Caco-2 (cell line): ENCODE measurements at regions not wholly inside any gene's neighbourhood (a gene's known extent, or its start where the extent isn't known, plus 50 kb on each side); places are given as distances from the start of the nearest gene placed in this dataset.

Experiments
- BruUV-seq: library from RNA; stranded (reverse); fragments of 400-500 nt; replicated peaks from 2 replicates; lab custom pipeline; 2021; lab: Mats Ljungman, UMichigan
- CTCF ChIA-PET: fragments of 300-600 bp; sonication (Branson Sonifier 250); formaldehyde crosslinking; loops from one replicate; lab custom pipeline; 2022; ENCODE audit warnings: antibody characterized with exemption; lab: Charles Lee
- POLR2A ChIA-PET: fragments of 300-600 bp; sonication (Branson Sonifier 250); formaldehyde crosslinking; loops from one replicate; lab custom pipeline; 2022; ENCODE audit warnings: antibody characterized with exemption; lab: Charles Lee
- DNase-seq, 2 experiments: peaks; one replicate each; pipeline versions ENCODE4 v3.0.0 to v3.0.0-alpha.2; 2020 to 2022
- H3K27me3 ChIP-seq: replicated peaks from 2 replicates; pipeline ENCODE4 v1.6.0; 2011; ENCODE audit warnings: low read length; ENCODE audit not compliant: control insufficient read depth, insufficient read depth
- H3K36me3 ChIP-seq: 2 replicates; pipeline ENCODE4 v1.5.1; 2011; ENCODE audit warnings: low read length; ENCODE audit not compliant: control insufficient read depth, insufficient read depth
- H3K4me1 ChIP-seq: fragments of 250-450 bp; sonication (Bioruptor Pico); 2 replicates; pipeline ENCODE4 v1.5.1; 2020; ENCODE audit warnings: mild to moderate bottlenecking
- H3K4me3 ChIP-seq: 2 replicates; pipeline ENCODE4 v1.5.1; 2011; ENCODE audit warnings: low read depth, mild to moderate bottlenecking, control low read depth, low read length
- H3K9me3 ChIP-seq: fragments of 250-450 bp; sonication (Bioruptor Pico); 2 replicates; pipeline ENCODE4 v1.5.1; 2020; ENCODE audit warnings: mild to moderate bottlenecking, moderate library complexity
- H3K27ac Mint-ChIP-seq: one replicate; pipeline ENCODE4 v1.8.0; 2022; ENCODE audit warnings: mixed read lengths; ENCODE audit not compliant: unreplicated experiment
- H3K27me3 Mint-ChIP-seq: one replicate; pipeline ENCODE4 v1.8.0; 2022; ENCODE audit warnings: mixed read lengths; ENCODE audit not compliant: insufficient read depth, unreplicated experiment
- H3K36me3 Mint-ChIP-seq: one replicate; pipeline ENCODE4 v1.8.0; 2022; ENCODE audit warnings: mild to moderate bottlenecking, mixed read lengths; ENCODE audit not compliant: insufficient read depth, unreplicated experiment
- H3K4me1 Mint-ChIP-seq: one replicate; pipeline ENCODE4 v1.8.0; 2022; ENCODE audit warnings: low read depth, mixed read lengths; ENCODE audit not compliant: unreplicated experiment
- H3K4me3 Mint-ChIP-seq: one replicate; pipeline ENCODE4 v1.8.0; 2022; ENCODE audit warnings: mild to moderate bottlenecking, moderate library complexity, mixed read lengths; ENCODE audit not compliant: unreplicated experiment
- H3K9me3 Mint-ChIP-seq: one replicate; pipeline ENCODE4 v1.8.0; 2022; ENCODE audit warnings: mixed read lengths; ENCODE audit not compliant: unreplicated experiment
- CTCF ChIP-seq, 2 experiments: fragments of 200-600 bp in 1 of 2; IDR thresholded peaks; 1 replicate in 1 of 2; 2 replicates in 1 of 2; pipeline versions ENCODE4 v1.5.1 to v1.8.0; 2011 to 2022; ENCODE audit warnings: antibody characterized with exemption in 1 of 2, control low read depth in 1 of 2, inconsistent platforms in 1 of 2, low read depth in 1 of 2, low read length in 1 of 2, mild to moderate bottlenecking in 1 of 2, moderate library complexity in 1 of 2; ENCODE audit not compliant: insufficient read depth in 1 of 2, severe bottlenecking in 1 of 2, unreplicated experiment in 1 of 2
- intact Hi-C: fragments of 100-400 bp; cut with micrococcal nuclease; formaldehyde crosslinking; loops from one replicate; pipeline ENCODE4 v1.10.0; 2022; ENCODE audit not compliant: unreplicated experiment

- intact Hi-C loops, result no loop called here
- no peak overlapping the region for H3K27ac Mint-ChIP-seq
- no peaks in the 10 kb centered on the region for H3K27me3 ChIP-seq
- no peak overlapping the region for H3K4me3 ChIP-seq
- BruUV-seq, result no TSS peak
- no peaks in the 10 kb centered on the region for H3K4me1 ChIP-seq
- no peak for TF ChIP-seq CTCF (IDR thresholded peaks at IDR 0.05; ENCODE audit: insufficient read depth in 1 of 2, low read depth in 1 of 2, low read length in 1 of 2, severe bottlenecking in 1 of 2, unreplicated experiment in 1 of 2)
- H3K4me3 Mint-ChIP-seq, result no peak overlapping the region
- CTCF ChIA-PET, result no interaction called here
- H3K4me1 Mint-ChIP-seq, result no peaks in the 10 kb centered on the region
- no peaks in the 10 kb centered on the region for H3K36me3 ChIP-seq
- no peaks in the 10 kb centered on the region for H3K27me3 Mint-ChIP-seq
- H3K9me3 ChIP-seq, result no peaks in the 10 kb centered on the region
- H3K9me3 Mint-ChIP-seq, result no peaks in the 10 kb centered on the region
- no peaks in the 10 kb centered on the region for H3K36me3 Mint-ChIP-seq
- no peak for DNase-seq
- POLR2A ChIA-PET, result no interaction called here
Measured at GRCh38 chrX:26722666-26723428, 506.9 kb downstream of the MAGEB5 start.

GRCh38 chrX:26672571-26672970 lies 456.6 kb downstream of the MAGEB5 start:
- no peaks in the 10 kb centered on the region for H3K4me1 ChIP-seq
- no peak for DNase-seq
- Mint-ChIP-seq H3K4me3 (no peak overlapping the region), H3K9me3 (no peaks in the 10 kb centered on the region), H3K27me3 (peaks cover 8% of the 10 kb centered on the region), H3K4me1 (no peaks in the 10 kb centered on the region), H3K27ac (no peak overlapping the region), H3K36me3 (no peaks in the 10 kb centered on the region)
- BruUV-seq, result no TSS peak
- intact Hi-C loops, result no loop called here
- no peaks in the 10 kb centered on the region for H3K36me3 ChIP-seq
- no peaks in the 10 kb centered on the region for H3K27me3 ChIP-seq
- ChIA-PET POLR2A (no interaction called here), CTCF (no interaction called here)
- TF ChIP-seq CTCF (IDR thresholded peaks at IDR 0.05; ENCODE audit: insufficient read depth in 1 of 2, low read depth in 1 of 2, low read length in 1 of 2, severe bottlenecking in 1 of 2, unreplicated experiment in 1 of 2), result no peak
- no peak overlapping the region for H3K4me3 ChIP-seq
- no peaks in the 10 kb centered on the region for H3K9me3 ChIP-seq

GRCh38 chrX:26670521-26670920 lies 454.6 kb downstream of the MAGEB5 start:
- no peaks in the 10 kb centered on the region for H3K36me3 Mint-ChIP-seq
- POLR2A ChIA-PET, result no interaction called here
- Histone ChIP-seq H3K4me1 (no peaks in the 10 kb centered on the region), H3K36me3 (no peaks in the 10 kb centered on the region), H3K4me3 (no peak overlapping the region), H3K27me3 (no peaks in the 10 kb centered on the region), H3K9me3 (no peaks in the 10 kb centered on the region)
- no peak for TF ChIP-seq CTCF (IDR thresholded peaks at IDR 0.05; ENCODE audit: insufficient read depth in 1 of 2, low read depth in 1 of 2, low read length in 1 of 2, severe bottlenecking in 1 of 2, unreplicated experiment in 1 of 2)
- peaks cover 8% of the 10 kb centered on the region for H3K27me3 Mint-ChIP-seq
- no TSS peak for BruUV-seq
- no peak overlapping the region for H3K27ac Mint-ChIP-seq
- no peaks in the 10 kb centered on the region for H3K4me1 Mint-ChIP-seq
- CTCF ChIA-PET, result no interaction called here
- no peak overlapping the region for H3K4me3 Mint-ChIP-seq
- intact Hi-C loops, result no loop called here
- DNase-seq, result no peak
- H3K9me3 Mint-ChIP-seq, result no peaks in the 10 kb centered on the region
